Skeletal muscle satellite cell (primary cell): ENCODE measurements at regions not wholly inside any gene's neighbourhood (a gene's known extent, or its start where the extent isn't known, plus 50 kb on each side); places are given as distances from the start of the nearest gene placed in this dataset.

ENCODE experiments used
- H3K27me3 ChIP-seq: 2 replicates; pipeline ENCODE4 v1.7.0; 2013; ENCODE audit warnings: low read length; ENCODE audit not compliant: control insufficient read depth, insufficient read depth
- H3K36me3 ChIP-seq: 2 replicates; pipeline ENCODE4 v1.7.0; 2013; ENCODE audit warnings: mild to moderate bottlenecking, control low read depth, low read length; ENCODE audit not compliant: insufficient read depth
- H3K4me1 ChIP-seq: 2 replicates; pipeline ENCODE4 v1.7.0; 2013; ENCODE audit warnings: low read length; ENCODE audit not compliant: control insufficient read depth, insufficient read depth
- H3K4me2 ChIP-seq: 2 replicates; pipeline ENCODE4 v1.7.0; 2013; ENCODE audit warnings: mild to moderate bottlenecking, low read length
- H3K4me3 ChIP-seq: 2 replicates; pipeline ENCODE4 v1.7.0; 2013; ENCODE audit warnings: low read length
- H3K9ac ChIP-seq: 2 replicates; pipeline ENCODE4 v1.7.0; 2013; ENCODE audit warnings: mild to moderate bottlenecking, low read depth, low read length, moderate library complexity
- H3K9me3 ChIP-seq: replicated peaks from 2 replicates; pipeline ENCODE4 v1.7.0; 2013; ENCODE audit warnings: mild to moderate bottlenecking, control low read depth, low read length

DNA sequence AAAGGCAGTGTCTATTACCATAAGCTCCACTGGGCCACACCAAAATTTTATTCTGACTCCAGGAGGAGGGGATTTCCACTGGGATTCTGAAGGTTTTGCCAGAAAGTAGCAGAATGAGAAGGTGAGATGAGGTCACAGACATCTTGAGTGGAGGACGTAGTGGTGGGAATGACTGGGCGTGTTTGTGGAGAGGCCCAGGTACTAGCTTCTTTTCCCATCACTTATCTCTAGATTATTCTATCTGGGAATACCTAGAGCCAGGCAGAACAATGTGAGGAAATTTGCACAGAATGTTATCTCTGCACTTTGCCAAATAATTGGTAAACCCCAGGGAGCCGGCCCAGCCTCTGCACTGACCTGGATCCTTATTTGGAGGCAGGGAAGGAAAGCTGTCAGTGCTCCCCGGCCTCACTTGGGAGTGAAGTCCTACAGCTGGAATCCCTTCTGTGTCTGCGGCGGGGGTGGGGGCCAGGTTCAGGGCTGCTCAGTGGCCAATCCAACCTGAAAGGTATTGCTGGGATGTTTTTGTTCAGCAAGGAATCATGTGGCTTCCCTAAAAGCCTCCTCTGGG lies 129.4 kb downstream of the C12orf75 start:
- Histone ChIP-seq H3K36me3 (no peaks in the 10 kb centered on the region), H3K27me3 (no peaks in the 10 kb centered on the region), H3K4me2 (no peak overlapping the region), H3K9me3 (peaks cover 3% of the 10 kb centered on the region), H3K4me1 (peaks cover 39% of the 10 kb centered on the region), H3K4me3 (no peak overlapping the region), H3K9ac (no peak overlapping the region)

DNA sequence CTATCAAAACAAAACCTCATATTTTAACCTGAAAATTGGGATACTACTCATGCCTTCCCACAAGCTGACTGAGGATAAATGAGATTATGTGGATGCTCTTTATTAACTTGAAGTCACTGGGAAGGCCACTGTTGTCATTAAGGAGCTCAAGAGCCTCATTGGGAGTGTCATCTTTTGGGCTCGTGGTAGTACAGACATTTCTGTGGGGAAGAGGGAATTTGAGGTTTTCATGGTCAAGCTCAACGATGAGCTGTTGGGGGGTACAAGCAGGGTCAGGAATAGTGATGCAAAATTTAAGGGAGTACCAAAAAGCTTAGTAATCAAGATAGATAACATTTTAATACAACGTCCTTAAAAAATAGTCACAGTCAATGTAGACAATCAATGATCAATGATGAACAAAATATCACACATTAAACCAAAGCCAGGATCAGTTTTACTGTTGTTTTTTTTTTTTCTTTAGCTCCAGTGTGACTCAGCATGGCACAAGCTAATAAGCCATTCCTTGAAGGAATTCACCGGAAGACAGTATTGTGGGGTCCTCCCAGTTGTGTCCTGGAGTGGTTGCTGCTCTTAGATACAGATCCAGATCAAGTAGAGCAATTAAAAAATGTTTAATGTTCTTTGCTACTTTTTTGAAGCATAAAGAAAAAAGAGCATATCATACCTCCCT lies 130.9 kb downstream of the C12orf75 start:
- Histone ChIP-seq H3K9me3 (peaks cover 3% of the 10 kb centered on the region), H3K4me1 (peaks cover 39% of the 10 kb centered on the region), H3K4me3 (no peak overlapping the region), H3K36me3 (no peaks in the 10 kb centered on the region), H3K4me2 (no peak overlapping the region), H3K9ac (no peak overlapping the region), H3K27me3 (no peaks in the 10 kb centered on the region)

GRCh38 chr12:105461944-105462762 lies 131.7 kb downstream of the C12orf75 start:
- Histone ChIP-seq H3K36me3 (no peaks in the 10 kb centered on the region), H3K9ac (no peak overlapping the region), H3K27me3 (no peaks in the 10 kb centered on the region), H3K4me2 (no peak overlapping the region), H3K4me1 (peaks cover 35% of the 10 kb centered on the region), H3K9me3 (peaks cover 3% of the 10 kb centered on the region), H3K4me3 (no peak overlapping the region)

GRCh38 chr12:105462831-105463230 lies 132.3 kb downstream of the C12orf75 start:
- Histone ChIP-seq H3K4me2 (no peak overlapping the region), H3K9me3 (peaks cover 3% of the 10 kb centered on the region), H3K4me1 (peaks cover 31% of the 10 kb centered on the region), H3K27me3 (no peaks in the 10 kb centered on the region), H3K36me3 (no peaks in the 10 kb centered on the region), H3K9ac (no peak overlapping the region), H3K4me3 (no peak overlapping the region)

- H3K9ac ChIP-seq: no peak overlapping the region
- no peak overlapping the region for H3K4me2 ChIP-seq
- no peak overlapping the region for H3K4me3 ChIP-seq
- peaks cover 34% of the 10 kb centered on the region for H3K4me1 ChIP-seq
- H3K36me3 ChIP-seq: no peaks in the 10 kb centered on the region
- no peaks in the 10 kb centered on the region for H3K9me3 ChIP-seq
- H3K27me3 ChIP-seq: no peaks in the 10 kb centered on the region
These were observed 133.9 kb downstream of the C12orf75 start for GRCh38 chr12:105464406-105464805.

DNA sequence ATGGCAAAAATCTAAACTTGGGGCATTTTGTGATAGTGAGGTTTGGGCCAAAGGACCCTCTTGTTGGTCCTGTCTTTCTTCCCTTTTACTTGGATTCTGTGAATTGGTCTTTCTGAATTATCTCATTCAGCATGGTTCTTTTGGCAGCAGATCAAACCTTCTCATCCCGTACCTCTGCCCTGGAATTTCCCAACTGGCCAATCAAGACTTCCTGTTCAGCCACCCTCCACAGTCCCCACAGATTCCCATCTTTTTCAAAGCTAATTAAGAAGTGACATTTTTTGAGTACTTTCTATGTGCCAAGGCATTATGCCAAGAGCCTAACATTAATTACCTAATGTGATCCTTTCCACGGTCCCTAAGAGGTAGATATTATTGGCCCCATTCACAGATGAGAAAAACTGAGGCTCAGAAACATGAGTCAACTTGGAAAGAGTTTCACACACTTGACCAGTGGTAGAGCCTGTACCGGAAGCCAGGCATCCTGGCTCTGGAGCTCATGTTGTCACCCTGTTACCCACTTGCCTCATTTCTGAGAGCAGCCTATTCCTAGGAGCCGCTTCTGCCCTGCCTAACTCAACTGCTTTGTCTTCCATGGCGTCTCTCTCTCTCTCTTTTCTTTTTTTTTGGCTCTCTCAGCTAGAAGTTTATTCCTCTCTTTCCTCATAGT lies 135.9 kb downstream of the C12orf75 start:
- Histone ChIP-seq H3K27me3 (no peaks in the 10 kb centered on the region), H3K36me3 (no peaks in the 10 kb centered on the region), H3K4me3 (no peak overlapping the region), H3K9ac (no peak overlapping the region), H3K9me3 (no peaks in the 10 kb centered on the region), H3K4me1 (peaks cover 35% of the 10 kb centered on the region), H3K4me2 (no peak overlapping the region)

DNA sequence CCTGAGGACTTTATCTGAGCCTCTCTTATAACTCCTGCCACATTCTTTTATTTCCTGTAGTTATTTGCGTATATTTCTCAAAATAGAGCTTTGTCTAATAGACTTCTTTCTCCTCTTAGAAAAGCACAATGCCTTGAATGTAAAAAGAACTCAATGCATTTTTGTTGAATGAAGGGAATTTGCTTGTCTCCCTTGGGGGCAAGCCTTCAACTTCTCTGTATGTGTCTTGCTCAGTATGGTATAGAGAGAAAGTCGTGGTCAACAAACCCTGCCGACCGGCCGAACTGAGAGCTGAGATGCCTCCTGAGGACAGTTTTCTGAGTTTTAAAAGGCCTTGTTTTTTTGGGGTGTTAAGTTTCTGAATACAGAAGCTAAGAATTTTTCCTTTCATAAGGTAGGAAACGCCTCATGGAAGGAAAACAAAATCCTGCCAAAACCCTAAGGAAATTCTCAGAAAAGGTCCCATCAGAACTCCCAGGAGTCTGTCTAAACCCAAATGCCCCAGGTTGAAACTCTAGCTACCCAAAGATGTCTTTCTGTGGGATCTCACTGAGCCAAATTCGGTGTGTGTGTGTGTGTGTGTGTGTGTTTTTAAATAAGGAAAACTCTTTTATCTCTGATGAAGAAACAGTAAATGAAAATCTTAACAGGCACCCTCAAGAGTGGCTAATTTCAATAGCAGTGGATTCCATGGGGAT lies 136.6 kb downstream of the C12orf75 start:
- Histone ChIP-seq H3K4me1 (peaks cover 28% of the 10 kb centered on the region), H3K4me2 (no peak overlapping the region), H3K36me3 (no peaks in the 10 kb centered on the region), H3K27me3 (no peaks in the 10 kb centered on the region), H3K9me3 (no peaks in the 10 kb centered on the region), H3K9ac (no peak overlapping the region), H3K4me3 (no peak overlapping the region)

GRCh38 chr12:105467710-105468366 lies 137.3 kb downstream of the C12orf75 start:
- Histone ChIP-seq H3K9me3 (no peaks in the 10 kb centered on the region), H3K36me3 (no peaks in the 10 kb centered on the region), H3K27me3 (no peaks in the 10 kb centered on the region), H3K4me1 (peaks cover 20% of the 10 kb centered on the region), H3K9ac (no peak overlapping the region), H3K4me2 (no peak overlapping the region), H3K4me3 (no peak overlapping the region)

GRCh38 chr12:105468464-105468863 lies 138.0 kb downstream of the C12orf75 start:
- H3K4me3 ChIP-seq: no peak overlapping the region
- H3K4me2 ChIP-seq: no peak overlapping the region
- H3K9me3 ChIP-seq: no peaks in the 10 kb centered on the region
- H3K4me1 ChIP-seq: peaks cover 15% of the 10 kb centered on the region
- no peak overlapping the region for H3K9ac ChIP-seq
- H3K27me3 ChIP-seq: no peaks in the 10 kb centered on the region
- no peaks in the 10 kb centered on the region for H3K36me3 ChIP-seq

GRCh38 chr12:105469211-105469610 lies 138.7 kb downstream of the C12orf75 start:
- Histone ChIP-seq H3K27me3 (no peaks in the 10 kb centered on the region), H3K4me3 (no peak overlapping the region), H3K9me3 (no peaks in the 10 kb centered on the region), H3K36me3 (no peaks in the 10 kb centered on the region), H3K4me2 (no peak overlapping the region), H3K4me1 (peaks cover 12% of the 10 kb centered on the region), H3K9ac (no peak overlapping the region)
